HCT116 (cell line): ENCODE measurements at regions not wholly inside any gene's neighbourhood (a gene's known extent, or its start where the extent isn't known, plus 50 kb on each side); places are given as distances from the start of the nearest gene placed in this dataset.

ENCODE experiments used
- ATAC-seq: fragments of 200-7000 bp; cut with Tn5 transposase; 2 replicates; pipeline ENCODE4 v1.9.1; 2020; ENCODE audit warnings: mild to moderate bottlenecking, moderate library complexity
- BruUV-seq: library from RNA; stranded (reverse); fragments of 400-500 nt; replicated peaks from 2 replicates; lab custom pipeline; 2021; lab: Mats Ljungman, UMichigan
- CTCF ChIA-PET: fragments of 300-600 bp; sonication (Branson Sonifier 250); formaldehyde crosslinking; loops from one replicate; lab custom pipeline; 2021; ENCODE audit warnings: antibody characterized with exemption; lab: Charles Lee
- POLR2A ChIA-PET: fragments of 300-600, 350-600 bp; sonication (Branson Sonifier 250); formaldehyde crosslinking; loops from one replicate; lab custom pipeline; 2021; ENCODE audit warnings: antibody characterized with exemption; lab: Charles Lee
- RAD21 ChIA-PET, 2 experiments: fragments of 300-600 bp; sonication (Branson Sonifier 250); formaldehyde crosslinking; loops; one replicate each; lab custom pipeline; 2023; ENCODE audit warnings: low total read pairs in 2 of 2; ENCODE audit not compliant: uncharacterized antibody in 2 of 2, unreplicated experiment in 2 of 2, low non-redundant PET in 1 of 2; lab: Charles Lee
- DNase-seq: peaks from one replicate; pipeline ENCODE4 v3.0.0-alpha.2; 2010; ENCODE audit warnings: low read depth, low spot score
- H2AFZ ChIP-seq: fragments of 200-600 bp; shearing (Covaris generic), sonication (generic); 2 replicates; pipeline ENCODE4 v1.6.1; 2017; ENCODE audit warnings: low read depth, mixed run types, mixed read lengths, antibody characterized with exemption, low read length; ENCODE audit not compliant: poor library complexity, severe bottlenecking
- H3K27ac ChIP-seq: 2 replicates; pipeline ENCODE4 v1.5.1; 2012; ENCODE audit warnings: low read depth, low read length
- H3K27me3 ChIP-seq: fragments of 200-600 bp; sonication (generic); 2 replicates; pipeline ENCODE4 v1.6.1; 2016; ENCODE audit warnings: mixed run types, low read length, mixed read lengths; ENCODE audit not compliant: insufficient read depth
- H3K36me3 ChIP-seq, 2 experiments: fragments of 200-500 bp in 1 of 2; fragments of 200-600 bp in 1 of 2; sonication (Bioruptor generic) in 1 of 2; sonication (generic) in 1 of 2; 2 replicates each; pipeline versions ENCODE4 v1.5.1 to v1.6.1; 2014 to 2016; ENCODE audit warnings: low read length in 2 of 2, inconsistent platforms in 1 of 2, mixed read lengths in 1 of 2, mixed run types in 1 of 2; ENCODE audit not compliant: insufficient read depth in 2 of 2, control insufficient read depth in 1 of 2
- H3K4me1 ChIP-seq, 2 experiments: fragments of 200-600 bp in 1 of 2; sonication (generic) in 1 of 2; 2 replicates each; pipeline versions ENCODE4 v1.5.1 to v1.6.1; 2012 to 2017; ENCODE audit warnings: low read length in 2 of 2, inconsistent platforms in 1 of 2, mild to moderate bottlenecking in 1 of 2, mixed read lengths in 1 of 2, mixed run types in 1 of 2, moderate library complexity in 1 of 2; ENCODE audit not compliant: insufficient read depth in 2 of 2, control insufficient read depth in 1 of 2
- H3K4me2 ChIP-seq: fragments of 200-600 bp; sonication (generic); 2 replicates; pipeline ENCODE4 v1.6.1; 2017; ENCODE audit warnings: mixed run types, low read length, mixed read lengths
- H3K4me3 ChIP-seq, 2 experiments: fragments of 200-600 bp in 1 of 2; sonication (generic) in 1 of 2; replicated peaks in 1 of 2; 2 replicates each; pipeline ENCODE4 v1.5.1; 2011 to 2016; ENCODE audit warnings: low read length in 2 of 2, control low read depth in 1 of 2, low read depth in 1 of 2, mild to moderate bottlenecking in 1 of 2, mixed read lengths in 1 of 2, mixed run types in 1 of 2
- H3K79me2 ChIP-seq: fragments of 200-600 bp; sonication (generic); 2 replicates; pipeline ENCODE4 v1.6.1; 2017; ENCODE audit warnings: mild to moderate bottlenecking, mixed run types, low read length, moderate library complexity, mixed read lengths; ENCODE audit not compliant: insufficient read depth
- H3K9ac ChIP-seq: fragments of 200-600 bp; sonication (generic); 2 replicates; pipeline ENCODE4 v1.6.1; 2016; ENCODE audit warnings: low read length, mixed read lengths
- H3K9me2 ChIP-seq: fragments of 200-600 bp; sonication (generic), shearing (Covaris generic); 2 replicates; pipeline ENCODE4 v1.6.1; 2017; ENCODE audit warnings: mixed run types, mild to moderate bottlenecking, moderate library complexity; ENCODE audit not compliant: insufficient read depth
- H3K9me3 ChIP-seq, 2 experiments: fragments of 200-500 bp in 1 of 2; fragments of 200-600 bp in 1 of 2; sonication (Bioruptor generic) in 1 of 2; sonication (generic) in 1 of 2; 2 replicates each; pipeline ENCODE4 v1.6.1; 2014 to 2017; ENCODE audit warnings: low read length in 2 of 2, mixed read lengths in 2 of 2, inconsistent platforms in 1 of 2, low read depth in 1 of 2, mild to moderate bottlenecking in 1 of 2, mixed run types in 1 of 2, moderate library complexity in 1 of 2; ENCODE audit not compliant: control insufficient read depth in 1 of 2, insufficient read depth in 1 of 2
- H4K20me1 ChIP-seq: fragments of 200-600 bp; sonication (generic), shearing (Covaris generic); 2 replicates; pipeline ENCODE4 v1.6.1; 2017; ENCODE audit warnings: mixed run types, mild to moderate bottlenecking, moderate library complexity; ENCODE audit not compliant: insufficient read depth
- CEBPB ChIP-seq: IDR thresholded peaks from 2 replicates; pipeline ENCODE4 v1.6.1; 2012; ENCODE audit warnings: low read depth
- EZH2phosphoT487 ChIP-seq: fragments of 200-600 bp; IDR thresholded peaks from 2 replicates; pipeline ENCODE4 v1.6.1; 2018; ENCODE audit warnings: antibody characterized with exemption, borderline replicate concordance
- FOSL1 ChIP-seq: IDR thresholded peaks from 2 replicates; pipeline ENCODE4 v1.6.1; 2012; ENCODE audit warnings: low read depth
- JUND ChIP-seq: IDR thresholded peaks from 2 replicates; pipeline ENCODE4 v1.6.1; 2012
- intact Hi-C: fragments of 100-400 bp; cut with micrococcal nuclease; formaldehyde crosslinking; loops from 2 replicates; pipeline ENCODE4 v1.10.0; 2022
- TF ChIP-seq, protein P1 (sequence below): IDR thresholded peaks from 2 replicates; pipeline ENCODE4 v1.6.1; 2012; ENCODE audit warnings: low read depth

GRCh38 chr5:28430565-28431178 is 1392.3 kb upstream of the CDH9 start:
- ATAC-seq (no peak), DNase-seq (no peak)
- RAD21 ChIA-PET, result no interaction called here
- H3K36me3 ChIP-seq, result no peaks in the 10 kb centered on the region
- BruUV-seq, result no TSS peak
- no peak for TF ChIP-seq JUND
- TF ChIP-seq FOSL1, result no peak
- no peak for TF ChIP-seq EZH2phosphoT487
- no peak for TF ChIP-seq CEBPB
- intact Hi-C loops, result no loop called here
- H3K4me1 ChIP-seq, result no peaks in the 10 kb centered on the region
- H3K9me3 ChIP-seq, result peaks cover 0 to 24% of the 10 kb centered on the region in 2 experiments; a peak in 2 of 4 replicates
- H3K4me2 ChIP-seq, result no peak overlapping the region
- no peak overlapping the region for H3K9ac ChIP-seq
- H3K9me2 ChIP-seq, result no peaks in the 10 kb centered on the region
- H3K79me2 ChIP-seq, result no peaks in the 10 kb centered on the region
- CTCF ChIA-PET, result no interaction called here
- H4K20me1 ChIP-seq, result no peaks in the 10 kb centered on the region
- H3K27me3 ChIP-seq, result no peaks in the 10 kb centered on the region
- no peak overlapping the region for H2AFZ ChIP-seq
- no peak overlapping the region for H3K27ac ChIP-seq
- no peak overlapping the region for H3K4me3 ChIP-seq
- POLR2A ChIA-PET, result no interaction called here

DNA sequence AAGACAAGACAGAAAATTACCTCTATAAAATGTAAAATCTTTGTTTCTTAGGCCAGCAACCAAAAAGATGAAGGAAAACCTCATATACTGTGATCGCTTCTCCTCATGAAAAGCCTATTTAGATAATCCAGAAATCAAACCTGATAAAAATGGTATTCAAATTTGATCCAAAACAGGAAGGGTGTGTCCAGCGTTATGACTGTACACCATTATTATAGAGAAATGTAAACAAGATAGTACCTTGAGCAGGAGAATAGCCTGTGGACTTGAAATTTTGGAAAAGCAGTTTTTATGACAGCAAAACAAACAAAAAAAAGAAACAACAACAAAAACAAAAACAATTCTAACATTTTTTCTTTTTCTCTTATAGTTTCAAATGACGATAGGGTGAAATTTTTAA is 1382.8 kb upstream of the CDH9 start:
- RAD21 ChIA-PET, result no interaction called here
- POLR2A ChIA-PET, result no interaction called here
- Histone ChIP-seq H3K27me3 (no peaks in the 10 kb centered on the region), H4K20me1 (no peaks in the 10 kb centered on the region), H2AFZ (no peak overlapping the region), H3K9me2 (no peaks in the 10 kb centered on the region), H3K4me1 (no peaks in the 10 kb centered on the region), H3K4me3 (no peak overlapping the region), H3K9me3 (peaks cover 13 to 14% of the 10 kb centered on the region in 2 experiments; a peak in 2 of 4 replicates), H3K27ac (no peak overlapping the region)
- no TSS peak for BruUV-seq
- intact Hi-C loops, result no loop called here
- TF ChIP-seq, protein P1, sequence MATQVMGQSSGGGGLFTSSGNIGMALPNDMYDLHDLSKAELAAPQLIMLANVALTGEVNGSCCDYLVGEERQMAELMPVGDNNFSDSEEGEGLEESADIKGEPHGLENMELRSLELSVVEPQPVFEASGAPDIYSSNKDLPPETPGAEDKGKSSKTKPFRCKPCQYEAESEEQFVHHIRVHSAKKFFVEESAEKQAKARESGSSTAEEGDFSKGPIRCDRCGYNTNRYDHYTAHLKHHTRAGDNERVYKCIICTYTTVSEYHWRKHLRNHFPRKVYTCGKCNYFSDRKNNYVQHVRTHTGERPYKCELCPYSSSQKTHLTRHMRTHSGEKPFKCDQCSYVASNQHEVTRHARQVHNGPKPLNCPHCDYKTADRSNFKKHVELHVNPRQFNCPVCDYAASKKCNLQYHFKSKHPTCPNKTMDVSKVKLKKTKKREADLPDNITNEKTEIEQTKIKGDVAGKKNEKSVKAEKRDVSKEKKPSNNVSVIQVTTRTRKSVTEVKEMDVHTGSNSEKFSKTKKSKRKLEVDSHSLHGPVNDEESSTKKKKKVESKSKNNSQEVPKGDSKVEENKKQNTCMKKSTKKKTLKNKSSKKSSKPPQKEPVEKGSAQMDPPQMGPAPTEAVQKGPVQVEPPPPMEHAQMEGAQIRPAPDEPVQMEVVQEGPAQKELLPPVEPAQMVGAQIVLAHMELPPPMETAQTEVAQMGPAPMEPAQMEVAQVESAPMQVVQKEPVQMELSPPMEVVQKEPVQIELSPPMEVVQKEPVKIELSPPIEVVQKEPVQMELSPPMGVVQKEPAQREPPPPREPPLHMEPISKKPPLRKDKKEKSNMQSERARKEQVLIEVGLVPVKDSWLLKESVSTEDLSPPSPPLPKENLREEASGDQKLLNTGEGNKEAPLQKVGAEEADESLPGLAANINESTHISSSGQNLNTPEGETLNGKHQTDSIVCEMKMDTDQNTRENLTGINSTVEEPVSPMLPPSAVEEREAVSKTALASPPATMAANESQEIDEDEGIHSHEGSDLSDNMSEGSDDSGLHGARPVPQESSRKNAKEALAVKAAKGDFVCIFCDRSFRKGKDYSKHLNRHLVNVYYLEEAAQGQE, result no peak
- TF ChIP-seq, all 23 proteins: peak for 0
- Histone ChIP-seq H3K9ac (no peak overlapping the region), H3K79me2 (no peaks in the 10 kb centered on the region), H3K36me3 (no peaks in the 10 kb centered on the region), H3K4me2 (no peak overlapping the region)
- CTCF ChIA-PET, result no interaction called here
- DNase-seq, result no peak
- no peak for ATAC-seq
